AG08395 (cell line): ENCODE measurements at regions not wholly inside any gene's neighbourhood (a gene's known extent, or its start where the extent isn't known, plus 50 kb on each side); places are given as distances from the start of the nearest gene placed in this dataset.
A peak's percentile ranks its signal among the peaks of the same experiment; 100 is the strongest.

Experiments used
- DNase-seq: peaks from one replicate; pipeline ENCODE4 v3.0.0; 2012; ENCODE audit warnings: mixed read lengths, low spot score

DNA sequence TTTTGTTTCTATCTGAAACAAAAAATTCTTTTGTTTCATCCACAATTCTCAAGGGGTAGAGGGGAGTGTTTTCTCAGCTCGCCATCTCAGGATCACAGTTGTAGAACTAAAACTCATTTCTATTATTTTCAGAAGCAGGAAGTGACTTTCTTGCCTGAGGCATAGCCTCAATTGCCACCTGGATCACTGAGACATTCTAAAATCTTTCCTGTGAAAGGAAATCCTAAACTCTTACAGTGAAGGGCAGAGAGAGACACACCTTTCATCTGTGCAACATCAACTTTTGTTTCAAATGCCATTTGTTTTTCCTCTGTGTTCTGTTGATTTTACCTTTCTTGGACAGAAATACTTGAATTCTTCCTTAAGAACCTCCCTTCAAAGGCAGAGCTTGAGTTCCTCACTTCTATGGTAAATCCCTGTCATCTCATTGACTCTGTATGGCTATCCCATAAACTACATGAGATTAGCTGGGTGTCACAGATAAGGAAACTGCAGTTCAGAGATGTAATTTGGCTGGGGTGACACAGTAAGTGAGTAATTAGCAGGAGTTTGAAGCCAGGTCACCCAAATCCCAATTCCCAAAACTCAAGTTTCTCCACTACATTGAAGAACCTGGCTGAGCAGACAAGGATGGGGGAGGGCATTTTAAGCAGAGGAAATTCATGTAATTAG, 224.4 kb upstream of the HTR2A start:
- no peak for DNase-seq

DNA sequence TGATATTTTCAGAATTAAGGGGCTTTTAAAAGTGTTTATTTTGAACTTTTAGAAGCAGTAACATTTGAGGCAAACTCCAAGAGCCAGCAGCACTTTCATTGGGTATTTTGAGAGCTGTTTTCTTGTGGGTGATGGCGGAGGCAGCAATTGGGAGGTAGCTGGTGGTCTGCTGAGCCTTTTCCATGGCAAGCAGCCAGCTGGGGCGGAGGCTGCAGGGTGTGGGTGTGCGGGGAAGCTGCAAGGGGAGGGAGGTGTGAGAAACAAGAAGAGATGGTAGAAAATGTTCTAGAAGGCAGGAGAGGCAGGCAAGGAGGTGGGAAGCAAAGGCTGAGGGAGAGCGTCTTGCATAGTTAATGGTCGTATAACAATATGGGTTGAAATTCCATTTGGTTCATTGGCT, 223.4 kb upstream of the HTR2A start:
- no peak for DNase-seq

DNA sequence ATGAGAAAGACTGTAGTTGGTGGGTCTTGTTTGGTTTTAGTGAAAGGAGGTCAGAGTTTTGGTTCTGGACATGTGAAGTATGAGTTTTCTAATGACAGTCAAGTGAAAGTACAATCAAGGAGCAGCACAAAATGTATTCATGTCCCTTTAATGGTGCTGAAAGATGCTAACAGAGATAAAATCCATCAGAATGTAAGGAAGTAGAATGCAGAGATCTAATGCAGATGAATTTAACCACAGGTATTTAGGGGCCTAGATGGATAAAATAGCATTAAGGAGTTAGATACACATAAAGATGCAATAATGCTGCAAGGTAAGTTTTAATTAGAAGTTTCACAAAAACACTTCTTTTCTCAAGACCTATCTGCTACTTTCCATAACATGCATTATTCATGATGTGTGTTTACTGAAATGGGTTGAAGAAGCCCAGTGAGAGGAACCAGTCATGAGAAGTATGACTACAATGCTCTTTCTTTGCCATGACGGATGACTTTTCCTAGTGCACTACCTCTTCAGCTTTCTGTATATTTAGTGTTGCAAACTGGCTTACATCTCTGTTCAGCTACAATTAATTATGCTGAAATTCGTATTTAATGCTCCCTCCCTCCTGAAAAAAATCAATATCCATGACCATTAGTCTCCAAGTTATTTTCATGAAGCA, 222.9 kb upstream of the HTR2A start:
- no peak for DNase-seq

DNA sequence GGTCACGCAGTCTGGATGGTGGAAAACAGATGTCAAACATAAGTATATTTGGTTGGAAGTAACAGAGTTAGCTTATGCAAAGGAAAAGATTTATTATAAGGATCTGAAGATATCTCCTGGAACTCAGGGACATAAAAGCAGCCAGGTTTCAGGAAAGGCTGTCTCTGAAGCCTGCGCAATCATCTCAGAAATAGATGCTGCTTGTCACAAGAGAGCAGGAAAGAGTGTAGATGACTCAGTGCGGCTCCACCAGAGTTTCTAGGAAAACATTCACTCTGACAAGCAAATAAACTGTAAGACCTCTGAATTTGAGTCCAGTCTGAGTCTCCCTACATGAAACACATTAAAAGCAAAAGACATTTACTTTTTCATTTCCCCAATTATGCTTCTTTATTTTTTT, 220.4 kb upstream of the HTR2A start:
- DNase-seq = peak; percentile 52

DNA sequence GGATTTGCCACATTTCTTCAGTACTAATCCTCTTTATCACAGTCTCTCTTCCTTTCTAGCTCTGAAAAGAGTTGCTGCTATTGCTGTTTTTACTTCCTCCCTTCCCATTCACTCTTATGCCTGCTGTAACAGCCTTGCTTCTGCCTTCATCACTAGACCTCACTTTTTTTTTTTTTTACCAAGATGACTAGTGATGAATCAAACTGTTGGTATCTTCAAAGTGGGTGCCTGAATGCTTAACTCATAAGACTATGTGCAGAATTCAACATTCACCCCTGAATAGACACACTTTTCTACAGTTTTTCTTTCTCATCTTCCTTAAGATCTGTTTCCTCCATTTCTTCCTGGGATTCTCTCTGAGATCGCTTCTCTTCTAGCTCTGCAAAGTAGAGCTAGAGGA, 217.2 kb upstream of the HTR2A start:
- DNase-seq = peak; percentile 70

DNA sequence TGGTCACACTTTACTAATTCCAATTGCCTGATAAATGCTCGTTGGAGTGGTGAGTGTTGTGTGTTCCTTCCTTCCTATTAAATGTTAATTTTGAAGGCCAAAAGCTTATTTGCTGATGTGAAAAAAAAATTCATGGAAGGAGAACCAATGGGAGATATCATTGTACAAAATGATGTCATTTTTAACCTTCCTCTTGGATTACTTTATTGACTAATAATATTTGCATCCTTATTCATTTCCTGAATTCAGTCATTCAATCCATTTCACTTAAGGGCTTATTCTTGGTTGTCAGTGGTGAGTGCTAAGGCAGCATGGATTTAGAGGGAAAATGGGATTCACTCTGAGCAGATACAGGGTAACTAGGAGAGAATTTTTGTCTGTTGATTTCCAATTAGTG, 216.0 kb upstream of the HTR2A start:
- no peak for DNase-seq

DNA sequence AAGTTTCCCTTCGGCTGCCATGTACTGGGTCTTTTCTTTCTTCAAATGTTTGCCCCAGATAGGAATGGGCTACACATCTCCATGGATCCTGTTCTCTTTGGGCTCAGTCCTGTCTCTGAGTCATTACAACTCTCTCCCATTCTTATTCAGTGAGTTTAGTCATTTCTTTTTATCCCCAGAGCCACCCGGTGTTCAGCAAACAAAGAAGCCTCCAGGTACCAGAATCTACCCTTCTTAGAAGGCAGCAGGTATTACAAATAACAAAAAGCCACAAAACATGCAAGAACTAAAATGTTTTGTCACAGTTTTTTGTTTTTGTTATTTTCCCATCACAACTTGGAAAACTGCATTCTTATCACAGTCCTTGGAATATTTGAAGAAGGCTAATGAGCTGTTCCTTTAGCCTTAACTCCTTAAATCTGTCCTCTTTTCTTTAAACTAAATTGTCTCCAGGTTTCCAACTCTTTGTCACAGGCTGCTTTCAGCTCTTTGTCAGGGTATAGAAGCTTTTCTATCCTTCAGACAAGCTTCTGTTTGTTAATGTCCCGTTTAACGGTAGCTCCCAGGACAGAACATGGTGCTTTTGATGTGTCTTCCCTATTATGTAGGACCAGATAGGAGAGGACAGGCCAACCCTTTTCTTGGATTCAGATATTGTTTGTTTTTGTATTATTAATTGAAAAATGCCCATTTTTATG, 215.5 kb upstream of the HTR2A start:
- DNase-seq = peak; percentile 28

DNA sequence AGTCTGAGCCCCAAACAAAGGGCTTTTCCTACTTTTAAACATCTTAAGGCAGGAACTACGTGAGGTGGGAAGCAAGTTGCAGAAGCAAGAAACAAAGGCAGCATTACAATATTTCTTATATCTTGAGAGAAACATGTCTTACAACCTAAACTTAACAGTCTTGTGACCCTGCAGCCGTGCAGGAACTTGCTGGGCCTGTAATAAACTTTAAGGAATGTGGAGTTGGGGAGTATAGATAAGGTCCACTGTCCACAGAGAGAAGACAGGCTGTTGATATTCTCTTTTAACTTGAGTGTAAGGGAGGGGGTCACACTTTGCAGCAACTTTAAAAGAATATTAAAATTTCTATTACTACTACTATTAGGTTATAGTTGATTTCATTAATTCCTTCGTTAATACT, 214.6 kb upstream of the HTR2A start:
- no peak for DNase-seq

DNA sequence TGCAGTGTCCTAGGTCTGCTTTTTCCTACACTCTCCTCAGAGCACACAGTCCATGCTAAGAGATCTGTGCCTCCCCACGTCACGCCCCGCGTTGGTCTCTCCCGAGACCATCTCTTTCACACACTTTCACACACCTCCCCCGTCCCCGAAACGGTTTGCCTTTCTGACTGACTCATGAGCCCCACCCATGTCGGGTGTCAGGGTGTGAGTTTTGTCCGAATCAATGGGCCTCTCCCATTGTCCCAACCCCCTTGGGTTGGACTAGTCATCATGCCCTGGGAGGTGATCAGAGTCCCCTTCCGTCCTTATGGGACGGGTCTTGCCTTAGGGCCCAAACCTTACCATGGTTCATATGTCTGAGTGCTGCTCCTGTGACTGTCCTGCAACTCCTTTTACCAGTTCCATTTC, 214.0 kb upstream of the HTR2A start:
- no peak for DNase-seq

DNA sequence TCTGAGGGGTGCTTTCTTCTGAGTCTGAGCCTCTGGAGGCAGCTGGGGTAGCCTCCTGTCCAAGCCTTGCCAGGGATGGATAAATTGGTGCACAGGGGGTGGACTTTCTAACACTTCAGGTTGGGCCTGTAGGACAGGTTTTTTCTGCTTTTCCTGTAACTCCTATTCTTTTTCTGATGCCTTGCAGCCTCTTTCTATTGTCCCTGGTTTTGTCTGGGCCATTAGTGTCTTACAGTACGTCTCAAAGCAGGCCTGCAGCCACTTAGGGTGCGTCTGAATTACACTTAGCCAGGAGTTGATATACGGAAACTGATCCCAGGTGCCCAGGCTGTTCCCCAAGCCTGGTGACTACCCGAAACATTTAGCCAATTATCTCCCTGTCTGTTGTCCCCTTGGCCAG, 213.3 kb upstream of the HTR2A start:
- DNase-seq = no peak

DNA sequence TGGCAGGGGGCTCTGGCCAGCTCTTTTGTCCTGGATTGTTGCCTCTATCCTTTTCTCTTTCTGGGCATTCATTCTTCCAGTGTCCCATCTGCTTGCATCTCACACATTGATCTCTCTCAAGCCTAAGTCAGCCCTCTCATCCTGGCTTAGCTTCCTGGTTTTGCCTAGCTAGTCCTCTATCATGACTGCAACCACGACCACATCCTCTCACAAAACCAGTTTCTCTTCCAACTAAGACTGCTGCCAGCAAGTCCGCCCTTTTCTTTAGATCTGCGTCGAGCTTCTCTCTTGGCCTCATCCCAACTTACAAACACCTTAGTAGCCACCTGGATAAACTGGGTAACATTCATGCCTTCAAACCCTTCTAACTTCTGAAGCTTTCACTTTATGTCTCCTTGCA, 212.2 kb upstream of the HTR2A start:
- DNase-seq = no peak

DNA sequence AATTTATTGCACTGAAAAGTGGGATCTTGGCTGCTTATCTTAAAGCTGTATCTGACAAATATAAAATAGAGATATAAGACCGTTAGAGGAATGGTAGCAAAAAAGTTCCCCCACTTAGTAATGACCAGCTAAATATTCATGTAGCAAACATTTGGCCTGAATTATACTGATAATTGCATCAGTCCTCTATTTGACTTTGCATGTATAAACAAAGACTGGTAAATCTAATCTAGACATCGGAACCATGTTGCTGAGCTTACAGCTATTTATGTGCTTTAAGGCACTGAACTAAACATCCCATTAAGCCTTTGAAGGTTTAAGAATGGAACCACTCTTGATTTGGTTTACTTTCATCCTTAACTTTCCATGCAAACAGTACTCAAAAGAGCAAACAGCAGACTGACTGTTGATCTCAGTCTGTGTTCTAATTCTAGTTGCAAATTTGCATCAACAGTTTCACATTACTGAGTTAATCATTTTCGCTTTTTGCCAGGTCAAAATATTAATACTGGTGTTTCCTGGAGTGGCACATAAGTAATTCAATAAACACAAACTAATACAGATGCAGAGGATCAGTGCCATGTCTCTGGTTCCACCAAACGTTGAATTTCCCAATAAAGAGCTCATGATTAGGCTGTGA, 203.5 kb upstream of the HTR2A start:
- no peak for DNase-seq

DNA sequence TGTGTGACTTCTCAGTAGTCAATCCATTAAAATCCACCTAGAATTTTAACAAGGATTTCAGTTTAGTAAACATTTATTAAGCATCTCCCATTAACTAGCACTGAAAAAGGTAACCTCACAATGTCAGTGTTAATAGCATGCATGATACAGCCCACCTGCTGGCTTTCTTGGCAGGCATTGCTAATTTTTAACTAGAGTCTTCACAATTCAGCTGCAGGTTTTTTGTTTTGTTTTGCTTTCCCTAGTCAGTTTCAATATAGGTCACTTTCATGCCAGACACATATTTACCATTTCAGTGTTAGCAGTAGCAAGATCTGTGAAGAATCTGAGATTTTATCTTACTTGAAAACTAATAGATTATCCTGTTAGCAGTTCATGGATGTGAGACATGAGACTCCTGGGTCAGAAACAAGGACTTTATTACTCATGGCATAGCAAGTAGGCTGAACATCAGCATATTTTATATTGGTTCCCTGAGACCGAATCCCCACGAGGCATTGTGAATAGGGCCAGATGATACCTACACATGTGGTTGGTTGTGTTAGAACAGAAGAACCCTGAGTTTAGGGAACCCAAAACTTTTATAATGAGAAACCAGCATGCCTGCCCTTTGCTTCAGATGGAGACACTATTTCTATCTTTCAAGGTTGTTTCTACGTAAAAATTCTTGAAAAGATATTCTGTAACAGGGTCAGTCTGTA, 198.0 kb upstream of the HTR2A start:
- DNase-seq = no peak

DNA sequence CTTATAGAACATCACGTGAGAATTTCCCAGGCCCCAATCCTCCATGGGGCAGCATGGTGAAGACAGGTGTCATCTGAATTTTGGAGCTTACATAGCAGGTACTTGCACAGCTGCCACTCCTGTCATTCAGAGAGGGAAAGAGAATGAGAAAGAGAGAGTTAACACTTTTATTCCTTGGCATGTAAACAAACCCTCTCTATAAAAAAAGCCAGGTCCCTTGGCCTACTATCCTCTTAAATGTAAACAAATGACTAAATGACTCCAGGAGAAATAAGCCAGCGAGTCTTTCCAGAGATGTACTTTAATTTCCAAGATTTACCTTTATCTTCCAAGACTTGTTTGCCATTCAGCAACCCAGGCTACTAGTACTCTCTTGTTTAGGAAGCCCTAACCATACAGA, 195.3 kb upstream of the HTR2A start:
- DNase-seq = no peak

DNA sequence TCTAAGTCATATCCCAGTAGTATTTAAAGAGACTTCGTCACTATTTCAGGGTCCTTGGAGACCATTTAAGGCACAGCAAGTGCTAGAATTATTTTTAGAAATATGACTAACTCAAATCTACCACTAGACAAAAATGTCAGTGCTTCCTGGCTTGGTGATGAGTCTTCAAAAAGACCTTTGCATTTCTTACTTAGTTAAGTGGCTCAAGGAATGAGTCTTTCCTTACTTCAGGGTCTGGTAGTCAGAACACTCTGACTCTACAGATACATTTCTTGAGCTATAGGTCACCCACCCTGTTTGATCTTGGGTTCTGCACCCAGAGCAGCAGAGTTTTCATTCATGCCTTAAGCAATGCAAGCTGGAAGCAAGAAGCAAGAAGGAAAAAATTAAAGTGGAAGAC, 191.0 kb upstream of the HTR2A start:
- peak; percentile 74 for DNase-seq

DNA sequence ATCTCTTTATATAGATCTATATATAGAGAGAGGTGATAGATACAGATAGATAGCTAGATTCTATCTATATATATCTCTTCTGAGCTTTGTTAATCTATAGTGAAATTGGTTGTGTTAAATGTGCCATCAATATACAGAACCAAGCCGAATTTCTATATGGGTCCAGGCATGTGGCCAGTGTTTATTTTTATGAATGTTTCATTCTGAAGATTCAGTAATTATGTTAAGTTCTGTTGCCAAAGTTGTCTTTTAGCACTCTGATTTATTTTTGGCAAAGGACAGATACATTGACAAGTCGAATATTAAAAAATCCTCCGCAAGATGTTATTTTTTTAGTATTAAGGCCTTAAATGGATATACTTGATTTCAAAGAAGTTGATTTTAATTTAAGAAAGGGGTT, 190.4 kb upstream of the HTR2A start:
- DNase-seq = no peak

DNA sequence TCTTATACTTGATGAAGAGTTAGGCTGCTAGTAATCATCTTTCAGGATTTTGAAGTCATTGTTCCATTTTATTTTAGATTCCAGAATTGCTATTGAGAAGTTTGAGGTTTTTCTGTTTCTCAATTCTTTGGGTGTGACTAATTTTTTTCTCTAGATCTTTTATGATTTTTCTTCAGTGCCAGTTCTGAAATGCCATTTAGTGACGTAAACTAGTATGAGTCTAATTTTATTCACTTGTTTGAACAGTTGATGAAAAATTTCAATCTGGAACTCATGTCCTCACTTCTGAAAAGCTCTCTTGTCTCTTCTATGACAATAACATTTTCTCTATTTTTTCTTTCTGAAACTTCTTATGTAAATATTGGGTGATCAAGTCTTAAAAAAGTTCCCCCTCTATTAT, 188.5 kb upstream of the HTR2A start:
- DNase-seq = peak; percentile 31

DNA sequence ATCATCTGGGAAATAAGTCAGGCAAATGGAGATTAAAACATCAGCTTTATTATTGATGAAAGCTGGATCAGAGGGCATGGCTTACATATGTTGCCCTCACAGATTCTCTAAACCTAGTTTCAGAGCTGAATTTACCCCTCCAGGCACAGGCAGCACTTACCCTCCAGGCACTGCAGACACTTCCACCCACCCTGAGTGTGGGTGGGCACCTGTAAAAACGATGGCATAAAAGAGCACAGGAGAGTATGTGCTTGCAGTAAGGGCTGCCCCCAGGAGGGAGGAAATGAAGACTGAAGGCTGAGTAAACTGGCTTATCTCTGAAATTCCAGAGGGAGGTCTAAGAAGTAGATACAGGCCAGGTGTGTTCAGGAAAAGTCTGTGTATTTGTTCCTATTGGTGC, 185.0 kb upstream of the HTR2A start:
- DNase-seq = no peak

DNA sequence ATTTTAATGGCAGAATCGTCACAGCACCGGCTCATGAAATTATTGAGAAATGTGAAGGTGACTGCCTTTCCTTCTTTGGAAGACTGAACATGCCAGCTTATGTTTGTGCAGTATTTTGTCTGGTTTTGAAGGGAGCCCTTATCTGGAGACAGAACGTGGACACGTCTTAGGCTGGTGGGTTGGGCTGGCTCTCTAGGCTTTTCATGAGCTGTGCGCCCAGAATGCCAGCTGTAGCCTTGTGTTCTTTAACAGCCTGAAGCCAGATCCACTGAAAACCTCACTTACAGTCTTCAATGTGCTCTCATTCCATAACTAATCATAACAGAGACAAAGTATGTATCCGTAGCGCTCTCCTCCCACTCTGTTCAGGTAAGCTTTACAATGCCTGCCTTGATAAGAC, 184.4 kb upstream of the HTR2A start:
- DNase-seq = no peak

DNA sequence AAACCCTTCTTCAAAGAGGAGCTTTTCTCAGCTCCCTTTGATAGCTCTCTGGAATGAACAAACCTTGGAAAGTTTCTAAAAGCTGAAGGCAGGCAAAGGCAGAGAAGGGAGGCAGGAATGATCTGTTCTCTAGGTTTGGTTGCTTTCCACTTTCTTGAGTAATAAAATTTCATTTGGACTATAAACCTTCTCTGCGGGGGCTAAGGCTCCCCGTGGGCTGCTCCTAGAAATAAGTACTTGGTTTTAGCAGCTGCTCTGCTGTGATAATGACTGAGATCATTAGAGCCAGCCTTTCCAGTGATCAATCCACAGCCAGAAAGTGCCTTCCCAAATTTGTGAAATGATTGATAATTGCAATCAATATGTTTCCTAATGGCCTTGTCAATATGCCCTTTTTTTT, 183.8 kb upstream of the HTR2A start:
- no peak for DNase-seq

DNA sequence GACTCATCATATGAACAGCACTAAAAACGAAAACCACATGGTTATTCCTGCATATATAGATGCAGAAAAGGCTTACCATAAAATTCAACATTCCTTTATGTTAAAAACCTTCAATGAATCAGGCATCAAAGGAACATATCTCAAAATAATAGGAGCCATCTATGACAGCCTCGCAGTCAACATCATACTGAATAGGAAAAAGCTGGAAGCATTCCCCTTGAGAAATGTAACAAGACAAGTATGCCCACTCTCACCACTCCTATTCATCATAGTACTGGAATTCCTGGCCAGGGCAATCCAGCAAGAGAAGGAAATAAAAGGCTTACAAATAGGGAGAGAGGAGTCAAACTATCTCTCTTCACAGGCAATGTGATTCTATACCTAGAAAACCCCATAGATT, 179.6 kb upstream of the HTR2A start:
- DNase-seq = no peak

DNA sequence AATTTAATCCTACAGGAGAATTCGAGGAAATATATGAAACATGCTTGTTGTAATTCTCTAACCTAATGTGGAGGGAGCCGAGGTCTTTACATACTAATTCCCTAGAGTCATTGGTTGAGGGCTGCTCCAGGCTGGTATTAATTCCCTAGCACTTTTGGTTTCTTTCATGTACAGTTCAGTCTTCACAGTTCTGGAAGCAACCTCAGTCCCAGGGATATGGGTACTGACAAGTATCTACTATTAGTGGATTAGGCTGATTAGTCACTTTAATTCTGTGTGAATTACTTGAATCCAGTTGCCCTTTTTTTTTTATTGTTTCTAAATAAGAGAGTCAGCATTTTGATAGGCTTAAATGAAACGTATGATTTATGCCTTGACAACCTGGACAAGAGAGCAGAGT, 172.3 kb upstream of the HTR2A start:
- DNase-seq = no peak

DNA sequence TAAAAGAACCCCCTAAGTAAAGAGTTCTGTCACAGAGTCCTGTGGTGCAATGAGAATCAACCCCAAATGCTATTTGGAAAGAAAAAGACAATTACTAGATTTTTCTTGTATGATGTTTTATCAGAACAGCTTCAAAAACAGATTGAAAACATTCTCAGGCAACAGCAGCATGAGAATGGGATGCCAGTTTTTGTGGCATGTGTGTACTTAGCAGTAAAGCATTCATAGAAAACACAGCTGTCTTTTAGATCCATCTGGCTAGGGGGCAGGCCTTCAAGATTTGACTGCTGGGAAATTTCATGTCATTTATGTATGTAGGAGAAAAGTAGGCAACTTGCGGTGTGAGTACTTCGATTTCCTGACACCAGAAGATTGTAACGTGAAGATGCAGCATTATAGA, 170.5 kb upstream of the HTR2A start:
- DNase-seq = no peak
